ENCODE measurements at regions not wholly inside any gene's neighbourhood (a gene's known extent, or its start where the extent isn't known, plus 50 kb on each side); places are given as distances from the start of the nearest gene placed in this dataset.

DNA sequence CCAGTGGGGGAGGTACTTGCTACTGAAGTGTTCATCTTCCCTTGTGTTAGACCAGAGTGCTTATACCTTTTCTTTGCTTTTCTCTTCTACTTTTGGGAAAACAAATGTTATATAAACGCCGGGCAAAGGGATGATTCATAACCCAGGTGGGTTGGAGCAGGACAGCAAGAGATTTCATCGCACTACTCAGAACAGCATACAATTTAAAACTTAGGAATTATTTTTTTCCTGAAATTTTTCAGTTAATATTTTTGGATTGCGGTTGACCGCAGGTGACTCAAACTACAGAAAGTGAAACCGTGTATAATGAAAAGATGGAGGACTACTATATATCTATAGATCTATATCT, 270.0 kb upstream of the RGMA start:
- no peak for TF ChIP-seq CTCF (IDR thresholded peaks at IDR 0.05)
- TF ChIP-seq POLR2A (IDR thresholded peaks at IDR 0.05) = no peak
